ENCODE measurements at regions not wholly inside any gene's neighbourhood (a gene's known extent, or its start where the extent isn't known, plus 50 kb on each side); places are given as distances from the start of the nearest gene placed in this dataset.
"Not testable (repeated sequence)": the region's sequence is repeated elsewhere in the genome, so short reads cannot be mapped to it uniquely, and the experiment has no call there.

DNA sequence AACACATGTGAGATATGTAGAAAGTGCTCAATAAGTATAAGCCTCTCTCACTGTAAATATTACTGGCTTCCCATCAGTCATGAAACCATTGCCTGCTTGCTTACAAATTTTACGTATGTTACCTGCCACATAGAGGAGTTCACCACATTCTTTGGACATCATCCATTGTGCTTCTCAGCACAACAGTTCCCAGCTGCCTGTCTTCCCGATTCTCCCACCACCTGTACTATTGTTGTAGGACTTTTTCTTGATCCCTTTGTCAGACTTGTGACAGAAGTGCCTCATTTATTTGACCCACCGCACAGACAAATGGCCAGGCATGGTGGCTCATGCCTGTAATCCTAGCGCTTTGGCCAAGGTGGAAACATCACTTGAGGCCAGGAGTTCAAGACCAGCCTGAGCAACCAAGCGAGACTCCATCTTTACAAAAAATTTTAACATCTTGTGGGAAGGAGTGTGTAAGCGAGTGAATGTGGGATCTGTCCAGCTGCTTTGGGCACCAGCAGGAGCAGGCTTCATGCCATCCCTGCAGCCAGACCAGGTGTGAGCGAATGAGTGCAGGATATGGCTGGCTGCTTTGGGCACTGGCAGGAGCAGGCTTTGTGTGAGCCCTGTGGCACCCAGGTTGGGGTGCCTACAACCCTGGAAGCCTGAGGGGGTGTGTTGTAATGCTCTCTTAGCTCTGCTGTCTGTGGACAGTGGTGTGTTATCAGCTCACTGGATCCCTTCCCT lies 139.9 kb upstream of the ELL2 start:
- TF ChIP-seq, protein P1, sequence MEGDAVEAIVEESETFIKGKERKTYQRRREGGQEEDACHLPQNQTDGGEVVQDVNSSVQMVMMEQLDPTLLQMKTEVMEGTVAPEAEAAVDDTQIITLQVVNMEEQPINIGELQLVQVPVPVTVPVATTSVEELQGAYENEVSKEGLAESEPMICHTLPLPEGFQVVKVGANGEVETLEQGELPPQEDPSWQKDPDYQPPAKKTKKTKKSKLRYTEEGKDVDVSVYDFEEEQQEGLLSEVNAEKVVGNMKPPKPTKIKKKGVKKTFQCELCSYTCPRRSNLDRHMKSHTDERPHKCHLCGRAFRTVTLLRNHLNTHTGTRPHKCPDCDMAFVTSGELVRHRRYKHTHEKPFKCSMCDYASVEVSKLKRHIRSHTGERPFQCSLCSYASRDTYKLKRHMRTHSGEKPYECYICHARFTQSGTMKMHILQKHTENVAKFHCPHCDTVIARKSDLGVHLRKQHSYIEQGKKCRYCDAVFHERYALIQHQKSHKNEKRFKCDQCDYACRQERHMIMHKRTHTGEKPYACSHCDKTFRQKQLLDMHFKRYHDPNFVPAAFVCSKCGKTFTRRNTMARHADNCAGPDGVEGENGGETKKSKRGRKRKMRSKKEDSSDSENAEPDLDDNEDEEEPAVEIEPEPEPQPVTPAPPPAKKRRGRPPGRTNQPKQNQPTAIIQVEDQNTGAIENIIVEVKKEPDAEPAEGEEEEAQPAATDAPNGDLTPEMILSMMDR (IDR thresholded peaks at IDR 0.05; ENCODE audit: low read length, missing control alignments), result no peak
- DNase-seq (ENCODE audit: low read depth), result no peak
- H3K4me3 ChIP-seq (replicated peaks; ENCODE audit: low read depth, low read length), result no peak overlapping the region

DNA sequence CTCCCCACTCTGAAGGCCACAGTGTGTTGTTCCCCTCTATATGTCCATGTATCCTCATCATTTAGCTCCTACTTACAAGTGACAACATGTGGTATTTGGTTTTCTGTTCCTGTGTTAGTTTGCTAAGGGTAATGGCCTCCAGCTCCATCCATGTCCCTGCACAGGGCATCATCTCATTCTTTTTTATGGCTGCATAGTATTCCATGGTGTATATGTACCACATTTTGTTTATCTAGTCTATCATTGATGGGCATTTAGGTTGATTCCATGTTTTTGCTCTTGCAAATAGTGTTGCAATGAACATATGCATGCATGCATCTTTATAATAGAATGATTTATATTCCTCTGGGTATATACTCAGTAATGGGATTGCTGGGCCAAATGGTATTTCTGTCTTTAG lies 135.8 kb upstream of the ELL2 start:
- not testable (repeated sequence) for DNase-seq (ENCODE audit: low read depth); H3K4me3 ChIP-seq (replicated peaks; ENCODE audit: low read depth, low read length)

DNA sequence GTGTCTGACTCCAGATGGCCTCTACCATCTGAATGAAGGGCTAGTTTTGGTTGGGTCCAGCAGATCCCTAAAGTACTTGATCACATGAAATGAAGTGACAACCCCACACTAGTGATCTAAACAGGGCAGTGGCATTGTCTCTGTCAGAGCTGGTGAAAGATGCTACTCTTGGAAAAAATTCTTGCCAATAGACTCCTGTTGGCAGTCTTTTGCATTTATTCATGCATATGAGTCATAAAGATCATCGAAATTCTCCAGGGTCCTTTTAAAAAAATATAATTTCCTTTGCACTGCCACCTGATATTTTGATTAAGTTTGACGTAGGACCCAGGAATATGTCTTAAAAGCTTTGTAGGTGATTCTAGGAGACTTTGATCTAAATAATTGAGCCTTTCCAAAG lies 135.1 kb upstream of the ELL2 start:
- TF ChIP-seq, protein P1 (IDR thresholded peaks at IDR 0.05; ENCODE audit: low read length, missing control alignments), result no peak
- H3K4me3 ChIP-seq (replicated peaks; ENCODE audit: low read depth, low read length), result no peak overlapping the region
- no peak for DNase-seq (ENCODE audit: low read depth)

DNA sequence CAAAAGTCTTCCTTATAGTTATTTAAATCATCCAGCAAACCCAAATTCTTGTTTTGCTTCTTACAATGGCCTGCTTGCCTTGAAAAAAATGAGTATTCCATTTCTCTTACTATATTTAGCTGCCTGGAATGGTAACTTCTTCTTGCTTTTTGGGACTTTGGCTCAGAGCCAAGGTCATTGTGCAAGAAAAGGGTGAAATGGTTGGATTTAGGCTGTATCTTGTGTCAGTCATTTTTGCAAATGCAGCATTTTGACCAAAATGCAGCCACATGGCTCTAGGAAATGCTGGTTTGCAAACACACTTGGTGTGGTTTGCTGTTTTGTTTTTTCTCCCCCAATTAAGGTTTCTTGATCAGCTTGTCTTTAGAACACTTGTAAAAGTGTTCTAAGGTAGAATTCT lies 133.3 kb upstream of the ELL2 start:
- DNase-seq (ENCODE audit: low read depth), result peak; percentile 32
- no peak overlapping the region for H3K4me3 ChIP-seq (replicated peaks; ENCODE audit: low read depth, low read length)
- TF ChIP-seq, protein P1 (IDR thresholded peaks at IDR 0.05; ENCODE audit: low read length, missing control alignments), result no peak

DNA sequence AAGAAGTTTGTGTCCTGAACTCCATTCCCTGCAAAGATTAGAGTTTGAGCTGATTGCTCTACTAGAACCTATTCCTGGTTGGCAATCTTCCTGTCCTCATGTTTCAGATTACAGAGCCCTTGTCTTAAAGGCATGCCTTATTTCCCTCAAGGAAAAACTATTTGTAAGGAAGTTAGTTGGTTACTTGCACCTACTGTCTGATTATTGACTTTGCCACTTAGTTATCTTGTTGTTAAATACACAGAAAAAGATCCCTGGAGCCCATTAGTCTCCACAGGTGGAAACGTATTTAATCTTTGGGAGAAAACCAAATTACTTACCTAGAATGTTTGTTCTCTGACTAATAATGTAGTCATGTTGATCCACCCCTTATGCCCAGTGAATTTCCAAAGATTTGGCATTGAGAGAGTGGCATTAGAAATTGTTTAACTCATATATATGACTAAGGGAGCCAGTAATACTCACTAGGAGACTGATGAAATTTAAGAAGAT lies 132.3 kb upstream of the ELL2 start:
- H3K4me3 ChIP-seq (replicated peaks; ENCODE audit: low read depth, low read length), result no peak overlapping the region
- TF ChIP-seq, protein P1 (IDR thresholded peaks at IDR 0.05; ENCODE audit: low read length, missing control alignments), result no peak
- no peak for DNase-seq (ENCODE audit: low read depth)

DNA sequence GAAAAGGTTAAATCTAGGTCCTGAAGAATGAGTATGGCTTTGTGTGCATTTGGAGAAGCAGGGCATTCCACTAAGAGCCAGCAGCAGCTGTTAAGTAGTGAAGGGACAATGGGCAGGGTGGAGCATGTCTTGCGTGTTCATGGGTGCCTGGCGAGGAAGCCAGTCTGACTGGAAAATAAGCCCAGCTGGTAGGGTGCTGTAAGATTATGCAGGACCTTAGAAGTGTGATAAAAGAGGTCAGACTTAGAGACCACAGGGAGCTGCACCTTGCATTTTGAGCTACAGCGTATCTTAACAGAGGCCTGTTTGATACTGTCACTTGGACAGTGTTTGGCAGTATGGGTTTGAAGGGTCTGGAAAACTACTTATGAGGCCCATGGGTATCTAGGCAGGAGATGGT lies 131.7 kb upstream of the ELL2 start:
- TF ChIP-seq, protein P1 (IDR thresholded peaks at IDR 0.05; ENCODE audit: low read length, missing control alignments), result no peak
- no peak for DNase-seq (ENCODE audit: low read depth)
- no peak overlapping the region for H3K4me3 ChIP-seq (replicated peaks; ENCODE audit: low read depth, low read length)

DNA sequence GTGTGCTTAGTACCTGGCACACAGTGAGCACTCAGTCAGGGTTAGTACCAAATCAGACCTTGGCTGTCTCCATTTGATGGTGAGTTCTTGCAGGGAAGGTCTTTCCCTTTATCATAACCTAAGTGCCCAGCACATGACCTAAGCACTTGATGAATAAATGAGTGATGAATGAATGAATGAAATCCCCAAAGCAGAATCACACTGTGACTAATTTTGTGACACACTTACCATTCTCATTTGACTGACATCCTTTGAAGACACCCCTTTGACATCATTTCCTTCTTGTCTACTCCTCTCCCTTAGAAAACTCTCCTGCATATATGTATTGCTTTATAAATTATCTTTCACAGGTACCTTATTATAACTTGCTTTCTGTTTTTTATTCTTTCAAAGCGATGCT lies 130.2 kb upstream of the ELL2 start:
- TF ChIP-seq, protein P1 (IDR thresholded peaks at IDR 0.05; ENCODE audit: low read length, missing control alignments), result no peak
- DNase-seq (ENCODE audit: low read depth), result no peak
- H3K4me3 ChIP-seq (replicated peaks; ENCODE audit: low read depth, low read length), result no peak overlapping the region

All from fibroblast of pulmonary artery (primary cell).